ENCODE measurements at regions not wholly inside any gene's neighbourhood (a gene's known extent, or its start where the extent isn't known, plus 50 kb on each side); places are given as distances from the start of the nearest gene placed in this dataset.

GRCh38 chr4:111696505-111696904, 448.7 kb upstream of the FAM241A start:
- Mint-ChIP-seq H3K27ac (no peak overlapping the region), H3K4me3 (no peak overlapping the region), H3K9me3 (no peaks in the 10 kb centered on the region), H3K27me3 (ENCODE audit: insufficient read depth) (no peaks in the 10 kb centered on the region), H3K36me3 (ENCODE audit: low read depth) (no peaks in the 10 kb centered on the region), H3K4me1 (ENCODE audit: low read depth) (no peaks in the 10 kb centered on the region)
- TF ChIP-seq CTCF (IDR thresholded peaks at IDR 0.05), result no peak
- no peak for DNase-seq

GRCh38 chr4:111697176-111697942, 447.9 kb upstream of the FAM241A start:
- Mint-ChIP-seq H3K9me3 (no peaks in the 10 kb centered on the region), H3K36me3 (ENCODE audit: low read depth) (no peaks in the 10 kb centered on the region), H3K4me3 (no peak overlapping the region), H3K27me3 (ENCODE audit: insufficient read depth) (no peaks in the 10 kb centered on the region), H3K4me1 (ENCODE audit: low read depth) (no peaks in the 10 kb centered on the region), H3K27ac (no peak overlapping the region)
- DNase-seq, result no peak
- no peak for TF ChIP-seq CTCF (IDR thresholded peaks at IDR 0.05)

- H3K36me3 Mint-ChIP-seq (ENCODE audit: low read depth), result no peaks in the 10 kb centered on the region
- no peak for TF ChIP-seq CTCF (IDR thresholded peaks at IDR 0.05)
Observed at GRCh38 chr4:111698361-111698760, 446.9 kb upstream of the FAM241A start.

GRCh38 chr4:111699165-111699564, 446.1 kb upstream of the FAM241A start:
- no peaks in the 10 kb centered on the region for H3K9me3 Mint-ChIP-seq
- H3K36me3 Mint-ChIP-seq (ENCODE audit: low read depth), result no peaks in the 10 kb centered on the region
- H3K4me3 Mint-ChIP-seq, result no peak overlapping the region
- H3K27me3 Mint-ChIP-seq (ENCODE audit: insufficient read depth), result no peaks in the 10 kb centered on the region
- no peak for TF ChIP-seq CTCF (IDR thresholded peaks at IDR 0.05)
- H3K4me1 Mint-ChIP-seq (ENCODE audit: low read depth), result no peaks in the 10 kb centered on the region
- H3K27ac Mint-ChIP-seq, result no peak overlapping the region
- no peak for DNase-seq

More at GRCh38 chr4:111698361-111698760, 446.9 kb upstream of the FAM241A start:
- Mint-ChIP-seq H3K27ac (no peak overlapping the region), H3K4me3 (no peak overlapping the region), H3K4me1 (ENCODE audit: low read depth) (no peaks in the 10 kb centered on the region), H3K9me3 (no peaks in the 10 kb centered on the region), H3K27me3 (ENCODE audit: insufficient read depth) (no peaks in the 10 kb centered on the region)
- no peak for DNase-seq

- no peak overlapping the region for H3K4me3 Mint-ChIP-seq
- H3K27ac Mint-ChIP-seq, result no peak overlapping the region
- no peak for TF ChIP-seq CTCF (IDR thresholded peaks at IDR 0.05)
- no peaks in the 10 kb centered on the region for H3K9me3 Mint-ChIP-seq
- DNase-seq, result no peak
- H3K27me3 Mint-ChIP-seq (ENCODE audit: insufficient read depth), result no peaks in the 10 kb centered on the region
- H3K4me1 Mint-ChIP-seq (ENCODE audit: low read depth), result no peaks in the 10 kb centered on the region
- H3K36me3 Mint-ChIP-seq (ENCODE audit: low read depth), result no peaks in the 10 kb centered on the region
Observed at GRCh38 chr4:111701102-111701501, 444.2 kb upstream of the FAM241A start.
